A673 (cell line): ENCODE measurements at regions not wholly inside any gene's neighbourhood (a gene's known extent, or its start where the extent isn't known, plus 50 kb on each side); places are given as distances from the start of the nearest gene placed in this dataset.

Source experiments
- BruUV-seq: library from RNA; stranded (reverse); fragments of 400-500 nt; replicated peaks from 2 replicates; lab custom pipeline; 2021; lab: Mats Ljungman, UMichigan
- CTCF ChIA-PET: fragments of 300-600 bp; sonication (Branson Sonifier 250); formaldehyde crosslinking; loops from one replicate; lab custom pipeline; 2022; ENCODE audit warnings: antibody characterized with exemption; lab: Charles Lee
- POLR2A ChIA-PET: fragments of 300-600 bp; sonication (Branson Sonifier 250); formaldehyde crosslinking; loops from one replicate; lab custom pipeline; 2022; ENCODE audit warnings: antibody characterized with exemption; ENCODE audit not compliant: low non-redundant PET; lab: Charles Lee
- DNase-seq: peaks from one replicate; pipeline ENCODE4 v3.0.0-alpha.2; 2015; ENCODE audit warnings: low spot score
- H3K27ac ChIP-seq: fragments of 200-600 bp; sonication (generic); 2 replicates; pipeline ENCODE4 v1.5.1; 2016; ENCODE audit warnings: mixed run types, low read depth, mild to moderate bottlenecking, mixed read lengths, antibody characterized with exemption, low read length; ENCODE audit not compliant: poor library complexity, severe bottlenecking
- H3K27me3 ChIP-seq: fragments of 200-600 bp; sonication (generic); replicated peaks from 2 replicates; pipeline ENCODE4 v1.6.1; 2017; ENCODE audit warnings: mixed run types, low read depth, mild to moderate bottlenecking, mixed read lengths, antibody characterized with exemption, low read length; ENCODE audit not compliant: insufficient read depth, poor library complexity
- H3K36me3 ChIP-seq: fragments of 200-600 bp; sonication (generic); 2 replicates; pipeline ENCODE4 v1.6.1; 2016; ENCODE audit warnings: mixed run types, mild to moderate bottlenecking, mixed read lengths, antibody characterized with exemption, low read length; ENCODE audit not compliant: insufficient read depth, poor library complexity, severe bottlenecking
- H3K4me1 ChIP-seq: fragments of 200-600 bp; sonication (generic); 2 replicates; pipeline ENCODE4 v1.6.1; 2017; ENCODE audit warnings: mixed run types, mild to moderate bottlenecking, mixed read lengths, antibody characterized with exemption, low read length; ENCODE audit not compliant: insufficient read depth, poor library complexity, severe bottlenecking
- H3K4me3 ChIP-seq: fragments of 200-600 bp; sonication (generic); 2 replicates; pipeline ENCODE4 v1.5.1; 2016; ENCODE audit warnings: low read depth, mixed run types, mild to moderate bottlenecking, mixed read lengths, low read length; ENCODE audit not compliant: poor library complexity, severe bottlenecking
- H3K9me3 ChIP-seq: fragments of 200-600 bp; sonication (generic); 2 replicates; pipeline ENCODE4 v1.6.1; 2016; ENCODE audit warnings: mixed run types, low read depth, mild to moderate bottlenecking, mixed read lengths, antibody characterized with exemption, low read length; ENCODE audit not compliant: poor library complexity, severe bottlenecking
- CTCF ChIP-seq: fragments of 300-800, 200-600 bp; sonication (generic); conservative IDR thresholded peaks from 2 replicates; pipeline ENCODE4 v1.5.1; 2017; ENCODE audit warnings: low read depth, mild to moderate bottlenecking, antibody characterized with exemption, low read length, moderate library complexity, mixed read lengths
- EZH2 ChIP-seq: fragments of 200-600 bp; sonication (generic); IDR thresholded peaks from 2 replicates; pipeline ENCODE4 v1.6.1; 2017; ENCODE audit warnings: borderline replicate concordance, low read depth, mild to moderate bottlenecking, mixed read lengths, antibody characterized with exemption, low read length; ENCODE audit not compliant: poor library complexity, severe bottlenecking
- intact Hi-C: fragments of 100-400 bp; cut with micrococcal nuclease; formaldehyde crosslinking; loops from one replicate; pipeline ENCODE4 v1.10.0; 2022; ENCODE audit not compliant: unreplicated experiment

- Histone ChIP-seq H3K9me3 (no peaks in the 10 kb centered on the region), H3K27me3 (peaks cover 8% of the 10 kb centered on the region), H3K36me3 (no peaks in the 10 kb centered on the region), H3K4me1 (no peaks in the 10 kb centered on the region), H3K4me3 (no peak overlapping the region), H3K27ac (no peak overlapping the region)
- BruUV-seq, result no TSS peak
- no peak for TF ChIP-seq CTCF
- no peak for TF ChIP-seq EZH2
- ChIA-PET CTCF (no interaction called here), POLR2A (no interaction called here)
- DNase-seq, result no peak
- intact Hi-C loops, result no loop called here
Observed at GRCh38 chr7:159211540-159212182, 67.0 kb upstream of the VIPR2 start.

GRCh38 chr7:159210581-159211235 lies 66.0 kb upstream of the VIPR2 start:
- ChIA-PET POLR2A (no interaction called here), CTCF (no interaction called here)
- intact Hi-C loops, result no loop called here
- no TSS peak for BruUV-seq
- Histone ChIP-seq H3K27ac (no peak overlapping the region), H3K4me1 (no peaks in the 10 kb centered on the region), H3K36me3 (no peaks in the 10 kb centered on the region), H3K9me3 (no peaks in the 10 kb centered on the region), H3K4me3 (no peak overlapping the region), H3K27me3 (peaks cover 5% of the 10 kb centered on the region)
- TF ChIP-seq CTCF, result no peak
- no peak for TF ChIP-seq EZH2
- DNase-seq, result no peak

- Histone ChIP-seq H3K4me3 (no peak overlapping the region), H3K27me3 (no peaks in the 10 kb centered on the region), H3K36me3 (no peaks in the 10 kb centered on the region), H3K9me3 (no peaks in the 10 kb centered on the region), H3K27ac (no peak overlapping the region), H3K4me1 (no peaks in the 10 kb centered on the region)
- POLR2A ChIA-PET, result no interaction called here
- no TSS peak for BruUV-seq
- no peak for DNase-seq
- TF ChIP-seq EZH2 (no peak), CTCF (no peak)
- CTCF ChIA-PET, result no interaction called here
- intact Hi-C loops, result no loop called here
Observed at GRCh38 chr7:159209429-159209828, 64.8 kb upstream of the VIPR2 start.
